Loucy (cell line): ENCODE measurements at regions not wholly inside any gene's neighbourhood (a gene's known extent, or its start where the extent isn't known, plus 50 kb on each side); places are given as distances from the start of the nearest gene placed in this dataset.

Source experiments
- CTCF ChIP-seq: fragments of 200-600 bp; sonication (generic); conservative IDR thresholded peaks from 2 replicates; pipeline ENCODE4 v1.5.1; 2014; ENCODE audit warnings: mild to moderate bottlenecking, antibody characterized with exemption, low read length
- EZH2phosphoT487 ChIP-seq: fragments of 200-600 bp; IDR thresholded peaks from 2 replicates; pipeline ENCODE4 v1.6.1; 2018; ENCODE audit warnings: antibody characterized with exemption, mild to moderate bottlenecking, moderate library complexity, borderline replicate concordance

GRCh38 chr1:31502926-31503511 lies 73.3 kb upstream of the TINAGL1 start:
- no peak for TF ChIP-seq CTCF
- TF ChIP-seq EZH2phosphoT487, result no peak
